ENCODE measurements at regions not wholly inside any gene's neighbourhood (a gene's known extent, or its start where the extent isn't known, plus 50 kb on each side); places are given as distances from the start of the nearest gene placed in this dataset.

DNA sequence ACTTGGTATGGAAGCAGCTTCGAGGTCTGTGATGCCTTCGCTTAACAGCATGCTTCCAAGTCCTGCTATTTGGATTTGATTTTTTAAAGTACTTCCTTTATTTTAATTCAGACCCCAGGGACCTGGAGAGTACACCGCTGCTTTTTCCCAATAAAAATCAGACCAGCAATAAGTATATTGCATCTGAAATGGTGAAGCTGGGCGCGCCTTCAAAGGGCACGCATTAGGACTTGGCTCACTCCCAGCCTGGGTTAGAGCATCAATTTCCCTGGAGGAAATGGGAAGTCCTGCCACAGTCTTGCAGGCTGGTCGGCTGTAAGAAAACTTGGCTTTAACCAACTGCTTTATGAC is 325.1 kb downstream of the RRAGC start:
- no peak for DNase-seq

DNA sequence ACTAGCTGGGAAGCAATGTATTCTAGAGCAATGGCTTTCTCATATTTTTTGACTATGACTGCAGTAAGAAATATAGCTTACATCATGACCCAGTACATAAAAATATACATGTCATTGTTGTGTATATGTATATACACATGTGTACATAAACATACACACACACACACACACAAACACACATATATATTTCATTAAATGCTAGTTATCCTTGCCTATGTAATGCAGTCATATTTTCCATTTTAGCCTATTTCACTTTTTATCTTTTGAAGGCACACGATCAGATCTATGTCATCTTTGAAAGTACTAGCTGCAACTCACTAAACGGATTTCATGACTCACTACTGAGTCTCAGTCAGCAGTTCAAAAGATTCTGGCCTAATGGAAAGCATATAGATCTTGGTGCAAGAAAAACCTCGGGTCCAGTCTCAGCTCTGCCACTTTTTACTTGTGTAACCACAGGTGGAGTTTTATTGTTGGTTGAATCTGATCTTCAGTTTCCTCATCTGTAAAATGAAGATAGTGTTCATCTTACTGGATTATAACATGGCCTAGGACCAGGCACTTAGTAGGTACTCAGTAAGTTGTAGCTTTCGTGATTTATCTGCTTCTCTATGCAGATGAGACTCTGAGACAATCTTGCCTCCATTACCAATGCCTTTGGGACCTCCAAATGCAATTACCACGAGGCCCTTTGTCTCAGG is 325.6 kb downstream of the RRAGC start:
- DNase-seq = no peak

DNA sequence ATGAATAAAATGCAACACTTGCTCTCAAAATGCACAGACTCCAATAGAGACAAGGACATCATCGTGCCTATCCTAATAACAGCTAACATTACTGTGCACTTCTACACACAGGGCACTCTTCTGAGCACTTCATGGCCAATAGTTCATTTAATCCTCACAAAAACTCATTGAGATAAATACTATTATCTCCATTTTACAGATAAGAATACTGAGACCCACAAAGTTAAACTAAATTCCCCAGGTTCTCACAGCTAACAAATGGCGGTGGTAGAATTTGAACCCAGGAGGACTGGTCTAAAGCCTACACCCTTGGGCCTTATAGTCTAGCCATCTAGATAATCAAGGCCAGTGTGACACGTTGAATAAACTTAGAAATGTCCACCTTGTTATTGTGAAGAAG is 328.6 kb downstream of the RRAGC start:
- no peak for DNase-seq

DNA sequence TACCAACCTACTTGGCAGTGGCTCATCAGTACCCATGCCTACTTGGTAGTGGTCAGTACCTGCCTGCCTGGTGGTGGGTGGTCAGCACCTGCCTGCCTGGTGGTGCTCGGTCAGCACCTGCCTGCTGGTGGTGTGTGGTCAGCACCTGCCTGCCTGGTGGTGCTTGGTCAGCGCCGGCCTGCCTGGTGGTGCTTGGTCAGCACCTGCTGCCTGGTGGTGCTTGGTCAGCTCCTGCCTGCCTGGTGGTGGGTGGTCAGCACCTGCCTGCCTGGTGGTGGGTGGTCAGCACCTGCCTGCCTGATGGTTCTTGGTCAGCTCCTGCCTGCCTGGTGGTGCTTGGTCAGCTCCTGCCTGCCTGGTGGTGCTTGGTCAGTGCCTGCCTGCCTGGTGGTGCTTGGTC is 329.6 kb downstream of the RRAGC start:
- no peak for DNase-seq

DNA sequence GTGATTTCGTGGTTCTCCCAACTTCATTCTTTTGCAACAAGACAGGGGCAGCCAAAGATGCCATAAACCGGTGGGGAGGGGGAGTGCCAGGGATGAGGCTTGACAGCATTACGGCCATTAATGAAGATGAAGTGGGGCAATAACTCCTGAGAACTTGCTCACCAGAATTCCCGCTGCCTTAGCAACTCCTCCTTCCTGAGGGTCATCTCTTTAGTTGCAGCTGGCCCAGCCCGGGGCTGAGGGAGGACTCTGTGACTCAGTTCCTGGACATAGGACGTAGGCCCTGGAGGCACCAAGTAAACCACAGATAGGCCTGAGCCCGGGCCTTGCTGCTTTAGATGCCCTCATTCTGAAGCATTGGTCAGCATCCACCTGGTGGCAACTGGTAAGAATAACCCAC is 330.2 kb downstream of the RRAGC start:
- no peak for DNase-seq

DNA sequence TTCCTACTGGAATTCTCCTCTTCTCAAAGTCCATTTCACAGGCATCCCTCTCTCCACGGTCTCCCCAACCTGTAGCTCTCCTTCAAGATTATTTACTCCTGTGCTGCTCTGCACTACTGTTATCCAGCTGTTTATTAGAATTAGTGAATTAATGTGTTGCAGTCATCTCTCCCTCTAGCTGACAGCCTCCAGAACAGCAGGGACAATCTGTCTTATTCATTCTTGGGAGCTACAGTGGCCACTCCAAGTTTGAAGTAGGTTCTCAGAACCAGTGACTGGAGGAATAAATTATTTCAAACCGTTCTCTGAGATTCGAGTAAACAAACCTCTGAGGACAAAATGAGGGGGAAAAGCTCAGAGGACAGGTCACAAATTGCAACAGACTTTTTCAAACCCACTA is 330.9 kb downstream of the RRAGC start:
- no peak for DNase-seq

DNA sequence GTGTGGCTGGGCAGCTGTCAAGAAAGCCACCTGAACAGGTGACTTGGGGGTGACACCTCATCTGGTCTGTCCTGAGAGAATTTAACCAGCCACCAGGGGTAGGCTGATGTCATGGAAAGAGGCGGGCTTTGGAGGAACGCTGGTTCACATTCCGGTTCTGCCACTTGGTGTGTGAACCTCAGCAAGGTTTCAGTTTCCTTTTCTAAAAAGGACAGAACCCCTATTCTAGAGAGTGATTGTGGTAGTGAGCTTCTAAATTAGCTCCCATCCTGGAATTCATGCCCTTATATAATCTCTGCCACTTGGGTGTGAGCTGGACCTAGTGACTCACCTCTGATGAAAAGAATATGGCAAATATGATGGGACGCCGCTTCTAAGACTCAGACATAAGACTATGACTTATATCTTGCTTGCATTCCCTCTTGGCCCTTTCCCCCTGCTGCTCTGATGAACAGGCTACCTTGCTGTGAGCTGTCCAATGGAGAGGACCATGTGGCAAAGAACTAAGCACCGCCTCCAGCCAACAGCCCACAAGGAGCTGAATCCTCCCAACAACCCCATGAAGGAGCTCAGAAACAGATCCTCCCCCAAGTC is 332.1 kb downstream of the RRAGC start:
- no peak for DNase-seq

DNA sequence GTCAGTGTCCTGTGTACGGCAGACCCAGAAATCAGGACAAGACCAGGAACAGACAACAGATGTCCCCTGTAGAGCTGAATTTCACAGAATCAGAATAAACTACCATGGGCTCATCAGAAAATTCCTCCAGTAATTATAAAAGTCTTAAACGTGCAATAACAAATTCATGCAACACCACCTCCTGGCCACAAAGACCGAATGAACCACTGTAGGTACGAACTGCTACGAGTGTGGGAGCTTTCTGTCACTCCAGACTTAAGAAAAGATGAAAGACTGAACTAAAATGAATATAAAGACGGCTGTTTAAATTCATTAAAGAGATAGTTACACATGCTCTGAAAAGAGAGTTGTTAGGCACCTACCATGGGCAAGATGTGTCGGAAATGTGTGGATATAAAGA is 333.5 kb downstream of the RRAGC start:
- no peak for DNase-seq

DNA sequence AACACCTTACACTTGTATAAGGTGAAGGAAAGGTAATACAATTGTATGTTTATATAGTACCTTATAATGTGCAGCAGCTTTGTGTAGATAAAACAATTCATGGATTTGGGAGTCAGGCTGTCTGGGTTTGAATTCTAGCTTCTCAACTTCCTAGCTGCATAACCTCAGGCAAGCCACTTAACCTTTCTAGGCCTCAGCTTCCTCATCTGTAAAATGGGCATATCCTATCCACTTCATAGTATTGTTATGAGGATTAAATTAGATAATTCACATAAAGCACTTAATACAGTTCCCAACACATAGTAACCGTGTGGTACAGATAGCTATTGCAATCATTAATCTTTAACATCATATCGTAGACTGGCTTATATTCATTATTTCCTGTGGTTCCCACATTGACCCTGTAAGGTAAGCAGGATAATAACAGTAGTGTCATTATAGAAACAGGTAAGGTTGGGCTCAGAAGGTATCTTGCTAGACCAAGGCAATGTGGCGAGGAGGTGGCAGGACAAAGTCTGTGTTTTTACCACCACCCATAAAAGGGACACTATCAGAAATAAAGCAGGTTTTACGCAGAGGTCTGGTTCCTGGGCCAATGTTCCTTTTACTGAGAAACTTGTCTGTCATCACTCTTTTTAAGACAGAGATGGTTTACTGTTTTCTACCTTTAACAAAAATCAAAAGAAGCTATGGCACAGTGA is 334.1 kb downstream of the RRAGC start:
- no peak for DNase-seq

DNA sequence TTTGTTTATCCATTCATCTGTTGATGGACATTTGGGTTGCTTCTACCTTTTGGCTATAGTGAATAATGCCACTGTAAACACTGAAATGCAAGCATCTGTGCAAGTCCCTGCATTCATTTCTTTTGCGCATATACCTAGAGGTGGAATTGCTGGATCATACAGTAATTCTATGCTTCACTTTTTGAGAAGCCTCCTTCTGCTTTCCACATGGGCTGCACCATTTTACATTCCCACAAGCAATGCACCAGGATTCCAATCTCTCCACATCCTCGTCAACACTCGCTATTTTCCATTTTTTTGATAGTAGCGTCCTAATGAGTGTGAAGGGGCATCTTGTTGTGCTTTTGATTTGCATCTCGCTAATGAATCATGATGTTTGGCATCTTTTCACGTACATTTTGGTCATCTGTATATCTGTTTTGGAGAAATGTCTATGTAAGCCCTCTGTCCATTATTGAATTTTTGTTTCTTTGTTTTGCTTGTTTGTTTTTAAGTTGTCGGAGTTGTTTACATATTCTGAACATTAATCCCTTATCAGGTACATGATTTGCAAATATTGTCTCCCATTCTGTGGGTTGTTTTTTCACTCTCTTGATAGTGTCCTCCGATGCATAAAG is 335.4 kb downstream of the RRAGC start:
- DNase-seq = no peak

DNA sequence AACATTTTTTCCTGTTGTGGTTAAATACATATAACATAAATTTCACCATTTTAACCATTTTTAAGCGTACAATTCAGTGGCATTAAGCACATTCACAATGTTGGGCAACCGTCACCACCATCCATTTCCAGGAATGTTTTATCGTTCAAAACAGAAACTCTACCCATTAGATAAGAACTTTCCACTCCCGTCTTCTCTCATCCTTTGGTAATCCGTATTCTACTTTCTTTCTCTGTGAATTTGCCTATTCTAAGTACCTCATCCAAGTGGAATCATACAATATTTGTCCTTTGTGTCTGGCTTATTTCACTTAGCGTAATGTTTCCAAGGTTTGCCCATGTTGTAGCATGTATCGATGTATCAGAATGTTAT is 336.0 kb downstream of the RRAGC start:
- DNase-seq = no peak

DNA sequence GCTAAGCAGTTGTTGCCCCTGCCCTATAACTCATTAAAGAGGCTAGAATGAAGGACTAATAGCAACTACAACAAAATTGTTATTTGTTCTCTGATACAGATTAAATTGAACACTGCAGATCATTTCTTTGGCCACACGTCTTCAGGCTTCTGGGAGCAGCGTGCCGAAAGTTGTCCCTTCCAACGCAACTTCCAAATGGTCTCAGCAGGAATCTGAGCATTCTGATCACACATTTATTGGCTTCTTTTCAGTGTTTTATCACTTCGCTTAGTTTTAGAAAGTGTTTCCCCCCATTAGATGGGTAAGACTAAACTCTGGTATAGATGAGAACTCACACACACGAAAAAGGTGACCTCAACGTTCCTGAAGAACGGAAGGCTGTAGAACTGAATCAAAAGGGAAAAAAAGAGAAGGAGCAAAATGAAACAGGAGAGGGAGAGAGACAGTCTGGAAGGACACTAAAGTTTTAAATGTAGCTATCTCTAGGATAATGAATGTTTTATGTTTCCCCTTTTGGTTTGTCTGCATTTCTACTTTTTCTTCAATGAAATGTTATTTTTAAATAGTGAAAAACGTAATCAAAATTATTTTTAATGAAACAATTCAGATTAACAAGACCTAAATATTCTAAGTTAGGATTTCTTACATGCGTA is 336.5 kb downstream of the RRAGC start:
- no peak for DNase-seq

DNA sequence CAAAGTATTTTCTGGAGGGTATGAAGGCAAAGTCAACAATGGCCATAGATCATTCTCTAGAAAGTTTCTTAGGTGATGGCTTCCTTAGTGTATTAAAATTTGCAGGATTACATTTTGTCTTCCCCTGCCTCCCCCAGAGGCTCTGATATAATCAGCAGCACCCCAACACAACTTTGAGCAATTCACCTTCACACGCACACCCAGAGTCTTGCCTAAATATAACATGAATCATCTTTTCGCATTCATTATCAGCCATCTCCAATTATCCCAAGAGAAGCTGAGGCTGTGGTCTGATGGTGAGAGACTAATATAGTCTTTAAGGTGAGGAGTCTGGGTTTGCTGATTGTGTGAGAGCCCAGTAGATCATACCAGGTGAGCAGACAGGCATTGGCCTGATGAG is 343.0 kb downstream of the RRAGC start:
- DNase-seq = no peak

DNA sequence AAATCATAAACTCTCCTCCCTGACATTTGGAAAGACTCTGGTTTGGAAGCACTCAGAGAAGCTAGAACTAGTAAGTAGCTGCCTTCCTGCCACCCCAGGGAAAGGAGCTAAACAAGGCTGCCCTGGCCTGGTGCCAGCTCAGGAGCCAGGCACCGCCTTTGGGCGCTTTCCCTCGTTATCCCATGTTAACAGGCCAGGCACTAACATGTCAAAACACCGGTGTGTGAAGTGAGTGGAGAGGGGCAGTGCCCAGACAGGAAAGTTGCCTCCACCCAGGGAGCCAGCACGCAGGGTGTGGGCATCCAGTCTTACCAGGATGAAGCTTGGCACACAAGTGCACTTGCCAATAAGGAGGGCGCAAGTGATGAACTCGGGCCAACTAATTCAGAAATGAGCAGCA is 346.8 kb downstream of the RRAGC start:
- no peak for DNase-seq

DNA sequence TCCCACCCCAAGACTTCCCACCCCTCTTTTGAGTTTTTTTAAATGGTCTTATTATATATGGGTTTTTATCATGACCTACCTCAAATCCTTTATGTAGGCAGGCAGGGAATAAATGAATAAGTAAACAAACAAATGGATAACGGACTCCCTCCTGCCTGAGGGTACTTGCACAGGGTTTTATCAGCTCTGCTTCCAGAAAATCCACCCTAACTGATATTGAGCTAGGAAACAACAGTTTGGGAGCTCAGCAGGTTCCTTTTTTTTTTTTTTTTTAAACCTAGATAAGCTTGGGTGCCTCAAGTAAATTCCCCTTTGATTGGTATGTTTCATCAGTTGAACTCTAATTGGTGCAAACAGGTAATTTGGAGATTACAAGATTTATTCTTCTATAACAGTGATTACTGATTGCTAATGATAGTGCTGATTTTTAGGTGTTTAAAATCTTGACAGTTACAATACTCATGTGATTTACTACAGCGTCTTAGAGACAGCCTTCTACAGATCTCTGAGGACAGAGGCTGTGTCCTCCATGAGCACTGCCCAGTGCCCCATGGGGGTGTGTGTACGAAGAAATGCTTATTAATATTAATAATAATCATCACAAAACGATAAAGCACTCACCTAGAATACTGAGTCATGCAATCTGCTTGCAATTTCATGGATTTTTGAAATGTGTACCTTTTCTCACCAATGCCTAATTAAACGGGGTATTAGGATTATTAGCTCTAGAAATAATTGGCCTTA is 347.4 kb downstream of the RRAGC start:
- no peak for DNase-seq

DNA sequence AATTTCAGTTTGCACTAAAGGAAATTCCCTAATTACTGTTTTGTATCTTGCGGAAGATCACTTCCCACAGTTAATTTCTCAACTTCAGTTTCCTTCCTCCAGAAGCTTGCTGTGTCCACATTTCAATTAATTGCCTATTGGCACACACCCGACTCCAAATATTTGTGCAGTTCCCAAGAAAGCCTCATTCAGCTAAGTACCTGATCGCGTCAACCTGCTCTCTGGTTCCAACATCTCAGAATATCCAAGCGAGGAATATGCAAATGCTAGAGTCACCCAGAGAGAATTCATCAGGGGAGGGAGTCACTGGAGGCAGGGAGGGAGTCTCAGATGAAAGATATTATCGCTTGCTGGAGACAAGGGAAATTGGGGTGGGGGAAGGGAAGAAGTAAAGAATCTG is 351.3 kb downstream of the RRAGC start:
- no peak for DNase-seq

DNA sequence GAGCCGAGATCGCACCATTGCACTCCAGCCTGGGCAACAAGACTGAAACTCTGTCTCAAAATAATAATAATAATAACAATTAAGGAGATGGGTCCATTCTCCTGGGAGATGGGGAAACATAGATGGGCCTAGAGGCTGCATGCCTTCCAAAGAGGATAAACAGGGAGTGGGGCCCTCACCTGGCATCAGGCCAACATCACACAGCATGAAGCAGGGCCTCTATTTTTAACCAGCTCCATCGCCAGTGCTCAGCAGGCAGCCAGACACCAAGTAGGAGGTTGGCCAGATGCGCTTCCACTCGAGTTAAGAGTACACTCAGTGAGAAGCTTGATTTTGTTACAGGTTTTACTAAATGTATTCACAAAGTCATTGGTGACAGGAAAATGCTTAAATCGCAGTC is 352.0 kb downstream of the RRAGC start:
- DNase-seq = no peak

DNA sequence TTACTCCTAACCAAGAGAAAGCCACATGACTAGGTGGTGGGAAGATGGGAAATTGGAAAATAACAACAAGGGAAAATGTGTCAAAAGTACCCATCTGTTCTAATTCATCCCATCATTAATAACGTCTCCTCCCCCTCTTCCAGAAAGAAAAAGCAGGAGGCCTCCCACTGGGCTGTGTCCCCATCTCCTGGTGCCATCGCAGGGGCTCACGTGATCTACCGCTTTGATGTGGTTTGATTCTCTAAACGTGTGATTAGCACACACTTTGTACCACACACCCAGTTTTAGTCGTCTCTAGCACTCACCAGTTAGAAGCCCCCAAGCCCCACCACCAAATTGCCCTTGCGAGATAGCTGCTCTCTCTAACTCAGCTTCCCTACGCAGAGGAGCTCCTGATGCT is 353.6 kb downstream of the RRAGC start:
- DNase-seq = no peak

DNA sequence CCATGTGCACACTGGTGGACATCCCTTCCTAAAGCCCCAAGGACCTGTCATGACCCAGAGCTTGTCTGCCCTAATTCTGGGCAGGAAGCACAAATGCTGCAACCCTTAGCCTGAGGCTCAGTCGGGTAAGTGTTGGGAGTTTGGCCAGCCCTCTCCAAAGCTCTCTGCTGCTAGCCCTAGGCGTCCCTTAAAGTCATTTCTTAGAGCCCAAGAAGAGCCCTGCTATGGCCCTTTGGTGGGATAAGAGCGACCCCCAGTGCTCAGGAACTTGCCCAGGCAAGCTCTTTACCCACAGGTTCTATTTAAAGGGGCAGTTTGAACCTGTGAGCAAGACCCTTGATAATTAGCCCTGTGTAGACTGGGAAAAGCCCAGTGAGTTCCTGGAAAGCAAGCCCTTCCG is 356.8 kb downstream of the RRAGC start:
- DNase-seq = peak; percentile 16

DNA sequence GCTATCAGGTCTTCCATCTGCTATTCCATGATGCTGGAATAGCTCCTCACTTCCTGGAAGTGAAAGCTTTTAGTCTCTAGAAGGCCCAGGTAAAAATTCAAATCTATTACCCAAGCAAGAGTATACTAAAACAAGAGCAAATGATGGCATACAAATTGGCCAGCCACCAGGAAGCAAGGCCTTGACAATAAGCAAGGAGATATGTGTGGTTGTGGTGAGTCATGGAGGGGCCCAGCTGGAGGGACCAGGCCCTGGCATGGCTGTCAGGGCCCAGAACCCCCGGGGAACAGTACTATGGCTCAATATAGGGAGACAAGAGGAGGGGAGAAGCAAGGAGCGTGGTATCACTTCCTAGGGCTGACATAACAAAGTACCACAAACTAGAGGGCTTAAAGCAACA is 358.7 kb downstream of the RRAGC start:
- peak; percentile 5 for DNase-seq

DNA sequence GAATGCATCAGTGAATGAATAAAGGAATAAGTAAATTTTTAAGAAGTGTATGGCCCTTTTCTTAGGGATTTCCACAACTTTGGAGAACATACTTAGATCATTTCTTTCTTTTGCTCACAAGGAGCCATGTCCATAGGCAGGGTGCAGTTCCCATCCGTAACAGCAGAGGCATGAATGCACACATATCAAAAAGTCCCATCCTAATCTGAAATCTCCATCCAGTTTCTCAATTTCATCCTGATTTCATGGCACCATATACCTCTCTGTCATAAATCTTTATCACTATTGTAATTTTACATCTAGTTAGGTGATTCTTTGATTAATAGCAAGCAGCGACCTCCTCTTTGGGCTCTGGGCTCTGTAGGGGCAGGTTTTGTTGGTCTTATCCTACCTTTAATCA is 359.2 kb downstream of the RRAGC start:
- no peak for DNase-seq

DNA sequence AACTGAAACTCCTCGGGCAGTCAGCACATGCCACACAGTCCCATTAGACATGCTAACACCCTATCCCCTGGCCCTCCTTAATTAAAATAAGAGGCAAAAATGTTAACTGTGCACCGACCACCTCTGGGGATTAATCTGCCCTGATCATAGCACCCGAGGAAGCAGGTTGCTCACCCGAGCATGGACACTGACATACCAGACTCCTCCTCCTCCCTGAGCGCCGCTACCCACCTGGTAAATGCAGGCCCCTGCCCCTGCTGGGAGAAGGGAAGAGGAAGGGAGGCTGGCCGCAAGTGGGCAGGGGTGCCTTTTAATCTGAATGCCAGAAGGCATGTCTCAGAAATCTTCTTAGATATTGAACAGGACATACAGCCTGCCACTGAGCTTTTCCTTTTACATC is 360.9 kb downstream of the RRAGC start:
- DNase-seq = no peak

Measured in fibroblast of upper back skin (primary cell).